ENCODE measurements at regions not wholly inside any gene's neighbourhood (a gene's known extent, or its start where the extent isn't known, plus 50 kb on each side); places are given as distances from the start of the nearest gene placed in this dataset.
A peak's percentile ranks its signal among the peaks of the same experiment; 100 is the strongest.

DNA sequence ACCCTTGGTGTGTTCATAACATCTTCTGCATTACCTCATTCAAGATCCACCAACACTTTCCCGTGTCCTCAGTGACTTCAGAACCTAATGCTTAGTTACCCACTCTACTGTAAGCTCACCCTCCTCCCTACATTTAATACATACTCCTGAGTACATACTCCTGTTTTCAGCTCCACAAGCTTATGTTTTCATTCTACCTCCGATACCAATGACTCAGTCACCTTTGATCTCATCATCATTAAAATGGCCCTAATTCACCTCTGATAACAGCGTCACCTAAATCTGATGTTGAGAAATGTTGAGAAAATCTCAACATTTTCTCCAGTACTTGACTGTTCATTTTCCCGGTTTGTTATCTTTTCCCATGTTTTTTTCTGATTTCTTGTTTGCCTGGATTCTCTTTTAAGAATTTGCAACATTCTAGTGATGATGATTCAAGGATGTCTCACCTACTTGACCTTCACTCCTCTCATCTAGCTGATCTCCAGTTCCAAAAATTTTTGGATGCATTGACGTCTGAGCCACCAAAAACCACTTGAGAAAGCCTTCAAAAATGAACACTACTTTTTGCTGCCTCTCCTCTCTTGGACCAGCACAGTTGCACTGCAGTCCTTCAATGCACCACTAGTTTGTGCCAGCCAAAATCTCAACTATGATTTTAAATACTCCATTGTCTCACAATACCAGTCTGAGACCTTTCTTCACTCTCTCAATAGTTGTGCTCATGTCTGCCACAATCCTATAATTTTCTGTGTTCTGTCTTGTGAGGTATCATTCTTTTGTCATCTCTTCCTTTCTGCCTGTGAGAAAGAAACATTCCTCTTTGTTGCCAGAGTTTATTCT, 220.7 kb upstream of the SEMA6D start:
- DNase-seq: no peak

DNA sequence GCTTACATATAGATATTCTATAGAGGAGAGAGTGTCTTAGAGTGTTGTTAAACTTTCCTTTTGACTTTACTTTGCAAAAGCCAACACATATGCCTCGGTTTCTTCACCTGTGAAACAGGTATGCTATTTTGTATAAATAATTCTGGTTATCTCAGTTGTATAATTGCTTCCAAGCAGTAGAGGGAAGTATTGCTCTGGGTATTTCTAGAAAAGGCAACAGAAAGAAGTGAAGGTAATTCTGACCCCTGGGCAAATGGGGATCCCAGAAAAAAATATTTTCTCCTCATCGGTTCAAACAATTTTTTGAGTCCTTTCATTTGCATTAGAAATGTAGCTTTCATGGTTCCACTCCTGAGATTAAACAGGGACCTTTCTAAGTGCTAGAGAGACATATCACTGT, 216.5 kb upstream of the SEMA6D start:
- no peak for DNase-seq

GRCh38 chr15:47502041-47502440, 215.3 kb upstream of the SEMA6D start:
- DNase-seq: no peak

GRCh38 chr15:47503876-47504275, 213.4 kb upstream of the SEMA6D start:
- no peak for DNase-seq

GRCh38 chr15:47504624-47505256, 212.6 kb upstream of the SEMA6D start:
- no peak for DNase-seq

DNA sequence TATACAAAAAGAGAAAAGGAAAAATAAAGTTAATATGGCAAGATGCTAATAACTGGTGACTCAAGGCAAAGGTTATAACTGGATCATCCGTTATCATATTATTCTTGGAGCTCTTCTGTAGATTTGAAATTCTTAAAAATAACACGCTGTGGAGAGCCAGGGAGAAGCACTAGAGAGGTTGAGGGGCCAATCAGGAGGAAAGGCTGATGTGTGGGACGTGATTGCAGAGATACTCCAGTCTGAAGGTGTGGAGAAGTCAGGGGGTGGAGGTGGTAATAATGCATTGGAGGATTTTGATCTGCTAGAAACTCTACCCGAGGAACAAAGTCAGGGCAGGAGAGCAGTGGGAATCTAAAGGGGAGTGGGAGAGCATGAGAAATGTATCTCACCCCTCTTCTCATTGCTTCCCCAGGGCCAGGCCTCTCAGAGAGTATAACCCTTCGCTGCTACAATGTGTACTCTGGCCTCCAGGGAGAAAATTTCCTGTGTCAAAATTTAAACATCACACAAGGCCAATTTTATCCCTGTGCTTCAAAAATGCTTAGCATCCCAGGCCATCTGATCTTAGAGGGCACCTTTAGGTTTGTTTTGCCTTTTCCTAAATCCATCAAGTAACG, 211.5 kb upstream of the SEMA6D start:
- DNase-seq: no peak

DNA sequence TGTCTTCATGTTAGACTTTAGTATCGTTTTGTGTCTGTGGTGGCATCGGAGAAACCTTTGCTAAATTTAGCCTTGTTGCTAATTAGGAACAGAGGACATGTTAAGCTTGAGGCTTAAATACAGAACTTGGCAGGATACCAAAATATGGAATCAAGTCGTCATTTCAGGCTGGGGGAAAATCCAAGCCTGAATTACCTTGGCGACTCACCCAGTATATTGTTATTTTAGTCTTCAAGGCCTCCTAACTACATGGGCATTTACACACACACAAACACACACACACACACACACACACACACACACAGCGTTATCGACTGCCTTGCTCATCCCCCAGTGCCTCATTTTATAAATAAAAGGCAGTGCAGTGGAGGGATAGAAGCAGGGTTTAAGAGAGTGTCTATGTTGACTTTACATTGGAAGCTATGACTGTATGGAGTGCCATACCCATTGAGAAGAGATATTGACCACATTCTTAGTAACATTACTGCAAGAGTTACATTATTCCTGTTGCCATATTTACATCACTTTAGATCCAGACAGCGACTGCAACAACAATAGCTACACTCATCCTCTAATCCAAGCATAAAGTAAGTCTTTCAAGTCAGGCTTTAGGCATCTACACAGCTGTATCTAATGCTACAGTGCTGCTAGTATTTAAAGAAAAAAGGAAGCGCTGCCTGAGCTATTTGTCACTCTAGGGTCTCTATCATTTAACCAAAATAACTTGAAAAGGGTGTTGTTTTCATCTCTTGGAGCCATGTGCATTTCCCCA, 210.8 kb upstream of the SEMA6D start:
- peak; percentile 32 to 63 for DNase-seq

DNA sequence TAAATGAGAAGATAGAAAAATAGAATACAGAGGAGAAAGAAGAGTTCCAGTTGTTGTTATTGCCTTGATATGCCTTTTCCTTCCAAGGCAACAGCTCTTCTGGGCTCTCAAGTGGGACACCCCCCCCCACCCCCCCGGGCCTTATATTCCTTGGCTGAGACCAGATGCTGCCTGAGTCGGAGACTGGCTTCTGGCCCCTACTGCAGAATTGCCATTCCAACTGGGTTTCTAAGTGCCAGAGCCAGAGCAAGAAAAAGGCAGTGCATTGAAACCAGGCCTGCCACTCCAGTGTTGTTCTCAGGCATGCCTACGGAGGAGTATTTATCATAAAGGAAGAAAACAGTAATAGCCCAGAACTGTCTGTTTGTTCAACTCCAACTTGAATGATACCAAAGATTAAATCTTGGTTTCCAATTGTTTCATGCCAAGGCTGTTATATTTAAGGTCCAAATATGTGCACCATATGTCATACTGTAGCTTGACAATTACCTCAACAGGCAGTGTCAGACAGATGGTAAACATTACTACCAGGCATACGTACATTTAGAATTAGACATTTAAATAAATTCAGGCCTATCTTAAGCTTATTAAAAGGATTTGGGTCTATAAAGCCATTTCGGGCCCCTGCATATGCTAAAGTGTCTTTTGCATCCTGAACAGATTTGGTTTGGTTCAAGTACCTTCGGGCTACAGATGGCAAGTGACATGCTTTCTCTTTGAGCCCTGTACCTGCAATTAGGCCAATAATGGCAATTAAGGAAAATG, 209.9 kb upstream of the SEMA6D start:
- no peak for DNase-seq

DNA sequence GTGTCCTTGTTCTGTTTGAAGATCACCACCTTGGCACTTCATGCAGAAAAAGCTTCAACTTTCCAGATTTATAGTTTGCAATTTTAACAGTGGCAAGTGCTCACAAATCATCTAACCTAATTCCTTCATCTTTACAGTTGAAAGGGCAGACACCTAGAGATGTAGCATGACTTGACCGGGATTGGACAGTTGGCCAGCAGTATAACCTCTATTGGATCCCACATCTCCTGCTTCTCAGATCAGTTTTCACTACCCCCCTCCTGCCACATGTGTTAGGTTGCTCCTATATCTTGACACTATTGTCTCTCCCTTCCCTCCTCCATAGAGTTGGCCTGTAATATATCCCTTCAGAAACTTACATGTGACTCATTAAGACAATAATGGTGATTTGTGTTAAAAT, 206.0 kb upstream of the SEMA6D start:
- DNase-seq: no peak

GRCh38 chr15:47513471-47513870, 203.8 kb upstream of the SEMA6D start:
- DNase-seq: no peak

- no peak for DNase-seq
Measured at GRCh38 chr15:47514200-47514652, 203.1 kb upstream of the SEMA6D start.

GRCh38 chr15:47516558-47516957, 200.7 kb upstream of the SEMA6D start:
- DNase-seq: no peak

DNA sequence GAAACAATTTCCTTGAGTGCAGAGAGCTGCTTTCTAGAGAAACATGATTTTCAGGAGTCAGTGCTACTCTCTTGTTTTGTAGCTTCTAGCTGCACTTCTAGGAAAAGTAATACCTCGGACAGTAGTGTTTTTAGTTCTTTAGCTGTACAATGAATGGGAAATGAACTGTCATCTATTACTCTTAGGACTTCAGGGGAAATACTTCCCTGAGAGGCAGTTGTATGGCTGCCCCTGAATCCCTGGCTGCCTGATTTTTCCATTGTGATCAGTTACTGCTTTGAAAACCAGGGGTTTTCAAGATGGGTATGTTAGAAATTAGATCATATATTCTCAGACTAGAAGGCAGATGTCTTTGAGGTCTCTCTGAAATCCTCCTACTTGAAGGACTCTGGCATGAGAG, 200.3 kb upstream of the SEMA6D start:
- no peak for DNase-seq

- DNase-seq: no peak
Measured at GRCh38 chr15:47517737-47518136, 199.6 kb upstream of the SEMA6D start.

DNA sequence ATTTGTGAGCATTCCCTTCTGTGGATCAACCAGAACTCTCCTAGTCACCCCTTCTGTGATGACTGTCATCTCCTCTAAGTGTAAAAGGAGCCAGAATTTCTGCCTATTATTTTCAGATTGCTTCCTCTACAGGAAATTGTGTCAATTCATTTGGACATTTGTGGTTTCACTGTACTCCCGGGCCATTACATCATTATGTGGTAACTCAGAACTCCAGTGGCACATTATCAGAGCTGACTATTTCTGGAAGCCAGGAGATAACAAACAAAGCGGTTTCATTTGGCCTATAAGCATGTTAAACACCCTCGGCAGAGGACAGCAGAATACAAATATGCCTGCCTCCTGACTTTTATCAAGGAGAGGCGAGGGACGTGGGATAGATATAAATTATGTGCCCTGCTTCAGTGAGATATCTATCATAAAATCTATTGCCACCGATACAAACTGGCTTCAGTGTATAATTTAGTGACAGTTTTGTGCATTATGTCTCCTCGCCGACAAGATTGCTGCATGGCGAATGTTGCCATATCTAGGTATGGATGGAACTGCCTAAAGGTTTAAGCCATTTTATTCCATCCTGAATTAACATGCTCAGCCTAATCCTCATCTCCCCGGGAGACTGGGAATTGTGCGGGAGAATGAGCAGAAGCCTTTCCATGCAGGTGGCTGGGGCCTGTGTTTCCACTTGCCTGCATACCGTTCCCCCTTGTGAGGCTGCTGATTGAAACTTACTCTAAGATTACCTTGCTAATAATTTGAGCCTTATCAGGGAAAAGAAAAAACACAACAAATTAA, 193.4 kb upstream of the SEMA6D start:
- no peak for DNase-seq

DNA sequence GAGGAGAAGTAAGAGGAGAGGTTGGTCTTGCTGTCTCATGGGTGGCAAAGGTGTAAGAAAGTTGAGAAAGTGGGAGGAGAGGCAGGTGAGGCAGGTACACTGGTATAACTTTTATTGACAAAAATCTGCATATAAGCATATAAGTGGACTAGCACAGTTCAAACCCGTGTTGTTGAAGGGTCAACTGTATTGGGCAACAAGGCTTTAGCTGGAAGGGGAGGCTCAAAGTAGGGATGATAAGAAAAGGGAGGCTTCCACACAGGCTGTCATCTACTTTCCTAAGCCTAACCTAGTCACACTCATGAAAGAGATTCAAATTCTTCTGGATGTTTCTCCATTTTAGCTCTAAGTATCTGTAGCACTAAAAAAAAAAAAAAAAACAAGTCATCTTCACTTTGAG, 188.1 kb upstream of the SEMA6D start:
- no peak for DNase-seq

DNA sequence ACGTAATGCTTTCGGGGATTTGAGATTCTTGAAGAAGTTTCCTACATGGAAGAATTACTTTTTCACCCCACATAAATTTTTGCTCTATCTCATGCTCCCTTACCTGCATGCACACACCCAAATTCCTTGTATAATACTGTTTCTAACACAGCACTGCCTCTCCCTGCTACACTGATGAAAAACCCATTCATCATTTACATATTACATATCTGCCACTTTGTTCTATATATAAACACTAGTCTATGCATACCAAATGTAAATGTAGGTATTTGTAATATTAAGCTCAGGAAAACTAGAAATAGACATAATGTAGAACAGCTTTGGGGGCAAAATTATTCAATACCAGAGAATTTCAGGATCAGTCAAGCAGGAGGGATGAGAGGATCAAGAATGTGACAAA, 182.6 kb upstream of the SEMA6D start:
- no peak for DNase-seq

DNA sequence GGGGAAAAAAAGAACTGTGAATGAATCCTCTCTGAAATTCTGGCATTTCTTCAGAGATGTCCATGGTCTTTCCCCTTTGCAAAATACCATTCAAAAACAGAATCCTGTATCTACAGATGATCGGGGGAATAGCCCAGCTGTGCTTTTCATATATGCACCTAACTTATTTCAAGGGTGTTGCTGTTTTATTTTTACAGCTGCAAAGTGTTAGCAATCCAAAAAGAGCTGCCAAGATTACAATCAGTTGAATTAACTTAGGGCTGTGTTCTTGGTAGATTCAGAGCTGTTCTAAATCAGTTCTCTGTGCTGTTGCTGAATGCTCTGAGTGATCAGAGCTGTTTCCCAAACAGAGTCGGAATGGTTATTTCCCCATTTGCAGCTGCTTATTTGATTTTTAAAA, 175.7 kb upstream of the SEMA6D start:
- DNase-seq: no peak

DNA sequence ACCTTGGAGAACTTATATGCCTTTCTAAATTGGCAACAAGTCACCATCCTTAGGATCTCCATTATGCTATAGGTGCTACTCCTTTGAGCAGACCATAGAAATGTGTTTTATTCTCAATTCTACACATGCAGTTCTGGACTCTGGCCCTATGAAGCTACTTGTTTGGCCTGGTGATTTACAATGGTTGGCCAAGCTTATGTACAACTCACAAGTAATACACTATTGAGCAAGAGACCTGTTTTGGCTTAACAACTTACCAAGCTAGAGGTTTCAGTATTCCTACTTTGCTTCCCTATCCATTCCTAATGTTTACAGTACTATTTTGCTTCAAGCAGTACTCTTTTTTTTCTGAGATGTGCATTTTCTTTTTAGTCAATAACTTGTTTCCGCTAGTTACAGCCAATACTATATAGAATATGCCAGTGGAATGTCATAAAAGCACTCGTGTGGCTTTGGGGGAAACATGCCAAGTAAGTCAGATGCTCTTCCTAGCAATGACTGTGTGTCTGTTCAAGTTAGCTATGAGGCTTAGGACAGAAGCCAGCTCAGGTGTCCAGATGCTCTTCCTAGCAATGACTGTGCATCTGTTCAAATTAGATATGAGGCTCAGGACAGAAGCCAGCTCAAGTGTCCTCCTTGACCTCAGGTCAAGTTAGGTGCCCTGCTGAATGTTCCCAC, 174.9 kb upstream of the SEMA6D start:
- DNase-seq: no peak

- DNase-seq: peak in 1 of 2 experiments; percentile 20
Measured at GRCh38 chr15:47548231-47548630, 169.1 kb upstream of the SEMA6D start.

DNA sequence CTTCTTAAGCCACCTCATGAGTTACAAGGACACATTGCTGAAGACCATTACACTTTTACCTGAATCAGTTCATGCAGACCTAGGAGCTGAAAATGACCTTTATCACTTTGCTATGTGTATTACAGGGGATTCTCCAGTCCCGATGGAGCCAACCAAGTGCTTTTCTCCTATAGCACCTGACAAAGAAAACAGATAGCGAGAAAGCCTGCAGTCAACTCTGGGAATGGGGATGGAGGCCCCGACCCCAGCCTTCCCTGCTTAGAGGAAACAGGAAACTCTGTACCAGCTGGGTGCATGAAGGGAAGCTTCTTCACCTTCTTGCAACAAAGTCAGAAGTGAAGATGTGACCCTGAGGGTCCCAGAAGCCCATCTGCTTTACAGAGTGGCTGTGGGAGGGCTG, 168.3 kb upstream of the SEMA6D start:
- DNase-seq: no peak

Data from NCI-H187 (cell line).